ENCODE measurements at regions not wholly inside any gene's neighbourhood (a gene's known extent, or its start where the extent isn't known, plus 50 kb on each side); places are given as distances from the start of the nearest gene placed in this dataset.

DNA sequence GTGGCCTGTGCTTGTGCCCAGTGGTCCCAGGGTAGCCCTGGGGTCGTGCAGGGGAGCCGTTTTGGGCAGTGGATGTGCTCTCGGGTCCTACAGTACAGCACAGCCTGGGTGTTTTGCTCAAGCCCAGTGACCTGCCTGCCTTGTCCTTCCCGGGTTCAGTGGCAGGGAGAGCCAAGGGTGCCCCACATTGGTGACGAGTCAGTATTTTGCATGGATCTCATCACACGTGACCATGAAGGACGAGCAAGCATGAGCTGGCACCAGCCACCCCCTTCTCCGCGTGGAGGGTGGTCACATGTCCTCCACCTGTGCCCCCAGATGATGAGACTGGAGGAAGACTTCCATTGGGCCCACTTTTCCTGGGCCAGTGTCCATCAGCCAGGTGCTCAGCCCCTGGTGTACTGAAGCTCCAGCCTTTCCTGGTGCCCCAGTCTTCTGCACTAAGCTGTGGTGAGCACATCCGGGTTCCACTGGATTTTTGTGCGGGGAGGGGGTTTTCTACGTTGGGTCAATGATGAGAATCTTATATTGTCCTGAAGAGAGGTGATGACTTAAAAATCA is 197.5 kb downstream of the UBE3A start:
- TF ChIP-seq CTCF (IDR thresholded peaks at IDR 0.05) = no peak
- TF ChIP-seq POLR2A (IDR thresholded peaks at IDR 0.05) = no peak
